ENCODE measurements at regions not wholly inside any gene's neighbourhood (a gene's known extent, or its start where the extent isn't known, plus 50 kb on each side); places are given as distances from the start of the nearest gene placed in this dataset.

- DNase-seq (ENCODE audit: low spot score): no peak
- intact Hi-C loops (cut with DNase I): no loop called here
Measured at GRCh38 chr20:41892031-41892430, 273.9 kb upstream of the CHD6 start.

- DNase-seq (ENCODE audit: low spot score): no peak
- intact Hi-C loops (cut with DNase I): no loop called here
Measured at GRCh38 chr20:41889844-41890224, 271.7 kb upstream of the CHD6 start.

DNA sequence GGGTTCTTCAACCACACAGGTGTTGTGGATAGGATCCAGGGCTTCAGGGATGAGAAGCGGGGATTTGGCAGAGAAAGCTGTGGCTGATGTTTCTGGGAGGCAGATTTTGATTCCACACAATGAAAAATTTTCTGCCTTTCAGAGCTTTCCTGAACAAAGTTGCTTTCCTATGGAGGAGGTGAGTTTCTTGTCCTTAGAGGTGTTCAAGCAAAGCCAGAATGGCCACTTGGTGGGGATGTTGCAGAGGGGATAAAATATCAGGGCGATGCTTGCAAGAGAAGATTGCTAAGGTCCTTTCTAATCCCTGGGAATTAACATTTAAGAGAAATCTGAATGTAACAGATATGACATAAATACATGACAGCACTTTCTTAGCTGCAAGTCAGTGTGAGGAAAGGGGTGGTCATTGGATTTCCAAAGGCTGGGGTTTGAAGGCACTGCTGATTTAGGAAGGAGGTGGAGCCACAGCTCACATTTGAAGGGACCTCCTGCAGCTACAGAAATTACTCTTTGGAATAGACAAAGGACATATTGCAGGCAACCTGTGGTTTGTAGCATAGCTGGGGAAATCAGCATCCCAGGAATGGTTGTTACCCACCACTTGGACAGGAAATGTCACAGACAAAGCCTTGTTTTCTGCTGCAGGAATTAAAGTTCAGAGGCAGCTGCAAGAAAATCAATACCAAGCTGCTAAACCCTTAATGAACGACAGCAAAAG lies 271.1 kb upstream of the CHD6 start:
- no peak for DNase-seq (ENCODE audit: low spot score)
- intact Hi-C loops (cut with DNase I): no loop called here

GRCh38 chr20:41888434-41888833 lies 270.3 kb upstream of the CHD6 start:
- intact Hi-C loops (cut with DNase I): no loop called here
- DNase-seq (ENCODE audit: low spot score): no peak

DNA sequence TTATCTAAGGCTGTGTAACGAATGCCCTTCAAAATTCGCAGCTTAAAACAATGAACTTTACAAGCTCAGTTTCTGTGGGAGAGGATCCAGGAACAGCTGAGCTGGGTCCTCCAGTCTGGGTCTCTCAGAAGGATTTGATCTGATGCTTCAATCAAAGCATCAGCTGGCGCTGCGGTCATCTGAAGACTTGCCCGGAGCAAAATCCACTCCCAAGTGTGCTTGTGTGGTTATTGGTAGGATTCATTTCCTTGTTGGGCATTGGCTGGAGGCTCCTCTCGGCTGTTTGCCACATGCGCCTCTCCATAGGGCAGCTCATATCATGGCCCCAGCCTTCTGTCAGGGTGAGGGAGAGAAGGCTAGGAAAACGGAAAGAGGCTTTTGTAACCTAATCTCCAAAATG lies 269.3 kb upstream of the CHD6 start:
- intact Hi-C loops (cut with DNase I): no loop called here

GRCh38 chr20:41881466-41882046 lies 263.4 kb upstream of the CHD6 start:
- DNase-seq (ENCODE audit: low spot score): no peak
- intact Hi-C loops (cut with DNase I): no loop called here

More for the DNA sequence above, 269.3 kb upstream of the CHD6 start:
- no peak for DNase-seq (ENCODE audit: low spot score)

DNA sequence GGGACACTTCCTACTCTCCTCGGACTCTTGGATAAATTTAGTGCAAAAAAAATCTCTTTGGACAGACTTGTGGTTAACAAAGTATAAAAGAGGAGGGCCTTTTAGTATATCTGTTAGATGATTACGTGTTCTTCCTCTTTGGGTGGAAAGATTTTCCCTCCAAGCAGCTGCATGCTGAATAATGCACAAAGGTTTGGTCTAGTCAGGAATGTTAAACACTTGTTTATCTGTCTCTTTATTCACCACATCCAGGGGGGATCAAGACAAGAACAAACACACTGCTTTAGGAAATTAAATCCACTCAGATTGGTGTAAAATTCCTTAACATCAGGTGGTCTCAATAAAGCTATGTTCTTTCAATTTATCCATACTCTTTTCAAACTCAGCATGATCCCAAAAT lies 260.9 kb upstream of the CHD6 start:
- intact Hi-C loops (cut with DNase I): no loop called here
- DNase-seq (ENCODE audit: low spot score): no peak

GRCh38 chr20:41877911-41878310 lies 259.7 kb upstream of the CHD6 start:
- DNase-seq (ENCODE audit: low spot score): no peak
- intact Hi-C loops (cut with DNase I): no loop called here

- intact Hi-C loops (cut with DNase I): no loop called here
- no peak for DNase-seq (ENCODE audit: low spot score)
Measured at GRCh38 chr20:41874658-41875057, 256.5 kb upstream of the CHD6 start.

DNA sequence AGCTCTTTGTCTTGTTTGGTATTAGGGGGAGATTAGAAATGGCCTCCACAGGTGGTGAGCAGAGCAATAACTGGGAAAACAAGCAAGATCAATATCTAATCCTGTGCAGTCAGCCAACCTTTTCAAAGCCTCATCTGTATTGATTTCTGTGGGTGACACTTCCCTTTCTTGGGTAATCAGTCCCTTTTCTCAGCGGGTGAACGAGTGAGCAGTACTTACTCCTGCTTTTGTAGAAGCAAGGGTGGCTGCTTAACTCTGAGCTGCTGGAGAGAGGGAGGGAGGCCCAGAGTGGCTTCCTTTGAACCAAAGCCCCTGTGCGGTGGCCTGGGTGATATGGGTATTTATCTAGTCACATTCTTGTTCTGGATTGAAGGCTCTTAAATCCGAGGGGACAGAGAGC lies 254.8 kb upstream of the CHD6 start:
- DNase-seq (ENCODE audit: low spot score): no peak

GRCh38 chr20:41870869-41871462 lies 252.8 kb upstream of the CHD6 start:
- no peak for DNase-seq (ENCODE audit: low spot score)
- intact Hi-C loops (cut with DNase I): no loop called here

More for the DNA sequence above, 254.8 kb upstream of the CHD6 start:
- intact Hi-C loops (cut with DNase I): no loop called here

- DNase-seq (ENCODE audit: low spot score): no peak
- intact Hi-C loops (cut with DNase I): no loop called here
Measured at GRCh38 chr20:41869261-41869660, 251.1 kb upstream of the CHD6 start.

DNA sequence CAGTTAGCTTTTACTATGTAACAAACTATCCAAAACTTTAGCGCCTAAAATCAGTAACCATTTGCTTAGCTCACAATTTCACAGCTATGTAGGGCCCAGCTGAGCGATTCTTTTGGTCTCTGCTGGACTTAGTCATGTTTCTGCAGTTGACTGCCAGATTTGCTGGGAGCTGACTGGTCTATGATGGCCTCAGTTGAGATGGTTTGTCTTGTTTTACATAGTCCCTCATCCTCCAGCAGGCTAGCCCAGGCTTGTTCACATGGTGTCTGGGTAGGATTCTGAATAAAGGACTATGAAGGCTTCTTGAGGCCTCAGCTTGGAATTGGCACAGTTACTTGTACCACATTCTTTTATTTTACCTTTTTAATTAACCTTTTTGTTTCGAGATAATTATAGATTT lies 247.8 kb upstream of the CHD6 start:
- intact Hi-C loops (cut with DNase I): no loop called here
- no peak for DNase-seq (ENCODE audit: low spot score)

DNA sequence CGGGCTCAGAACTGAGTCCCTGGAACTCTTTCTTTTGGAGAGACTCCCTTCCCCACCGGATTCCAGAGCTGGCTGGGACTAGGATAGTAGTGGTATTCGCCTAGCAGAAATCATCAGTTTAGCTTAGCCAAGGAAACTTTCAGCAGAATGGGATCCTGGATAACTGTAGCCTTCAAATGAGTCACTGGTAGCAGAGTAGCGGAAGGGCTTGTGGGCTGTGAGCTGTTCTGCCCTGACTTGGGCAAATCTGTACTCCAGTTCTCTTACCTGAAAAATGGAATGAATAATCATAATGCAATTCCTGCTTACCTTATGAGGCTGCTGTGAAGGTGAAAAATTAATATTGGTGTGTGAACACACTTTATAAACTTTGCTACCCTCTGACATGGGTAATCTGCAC lies 244.3 kb upstream of the CHD6 start:
- DNase-seq (ENCODE audit: low spot score): no peak
- intact Hi-C loops (cut with DNase I): no loop called here

- no peak for DNase-seq (ENCODE audit: low spot score)
- intact Hi-C loops (cut with DNase I): no loop called here
Measured at GRCh38 chr20:41861772-41862422, 243.7 kb upstream of the CHD6 start.

DNA sequence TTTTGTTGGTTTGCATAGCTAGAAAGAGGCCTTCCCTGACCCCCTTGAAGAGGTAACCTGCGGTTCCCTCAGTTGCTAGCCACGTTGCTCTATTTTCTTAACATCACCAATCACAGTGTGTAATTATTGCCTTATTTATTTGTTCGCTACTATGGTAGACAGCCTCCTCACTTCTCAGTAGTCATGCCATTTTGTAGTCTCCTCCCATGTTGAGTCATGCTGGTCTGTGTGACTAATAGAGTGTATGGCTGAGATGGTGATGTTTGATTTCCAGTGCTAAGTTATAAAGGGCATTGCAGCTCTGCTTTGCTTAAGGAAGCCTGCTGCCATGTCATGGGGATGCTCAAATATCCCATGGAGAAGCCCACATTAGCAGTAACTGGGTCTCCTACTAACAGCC lies 236.6 kb upstream of the CHD6 start:
- intact Hi-C loops (cut with DNase I): no loop called here
- DNase-seq (ENCODE audit: low spot score): no peak

DNA sequence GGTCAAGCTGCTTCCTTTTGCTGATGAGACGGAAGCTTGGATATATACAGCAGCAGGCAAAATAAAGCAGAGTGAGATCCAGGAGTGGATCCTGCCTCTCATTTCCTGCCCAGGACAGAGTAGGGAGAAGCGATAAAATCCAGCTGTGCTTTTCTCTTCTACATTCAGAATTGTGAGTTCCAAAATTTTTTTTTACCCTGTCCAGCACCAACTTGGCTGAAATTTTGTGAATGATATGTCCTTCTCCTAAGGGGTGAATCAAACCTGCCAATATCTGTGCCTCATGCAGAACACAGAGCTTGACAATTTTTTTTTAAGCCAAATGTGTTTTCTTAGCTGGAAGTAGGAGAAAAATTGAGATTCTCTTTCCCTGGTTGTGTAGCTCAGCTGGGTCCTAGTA lies 235.6 kb upstream of the CHD6 start:
- no peak for DNase-seq (ENCODE audit: low spot score)
- intact Hi-C loops (cut with DNase I): no loop called here

GRCh38 chr20:41848180-41848579 lies 230.0 kb upstream of the CHD6 start:
- intact Hi-C loops (cut with DNase I): no loop called here
- DNase-seq (ENCODE audit: low spot score): no peak

GRCh38 chr20:41837669-41838224 lies 219.6 kb upstream of the CHD6 start:
- intact Hi-C loops (cut with DNase I): no loop called here
- no peak for DNase-seq (ENCODE audit: low spot score)

DNA sequence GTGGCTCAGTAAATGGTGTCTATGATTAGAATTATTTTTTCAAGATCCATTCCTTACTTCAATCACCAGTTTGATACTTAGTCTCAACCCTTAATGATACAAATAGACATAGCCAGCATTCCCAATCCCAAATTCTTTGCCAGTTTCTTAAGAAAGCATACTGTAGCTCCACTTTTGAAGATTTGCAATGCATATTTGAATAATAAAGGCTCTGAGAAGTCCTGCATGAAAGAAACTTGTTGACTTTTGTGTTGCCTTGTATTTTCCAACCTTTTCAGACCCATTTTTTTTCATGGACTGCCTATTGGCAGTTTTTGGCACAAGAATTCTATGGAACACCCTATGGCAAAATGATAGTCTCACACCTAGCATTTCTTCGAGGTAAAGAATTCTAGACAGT lies 215.6 kb upstream of the CHD6 start:
- intact Hi-C loops (cut with DNase I): no loop called here

GRCh38 chr20:41830702-41831101 lies 212.5 kb upstream of the CHD6 start:
- intact Hi-C loops (cut with DNase I): no loop called here
- DNase-seq (ENCODE audit: low spot score): no peak

More for the DNA sequence above, 215.6 kb upstream of the CHD6 start:
- no peak for DNase-seq (ENCODE audit: low spot score)
